HG03439 (cell line): ENCODE measurements at regions not wholly inside any gene's neighbourhood (a gene's known extent, or its start where the extent isn't known, plus 50 kb on each side); places are given as distances from the start of the nearest gene placed in this dataset.
"Not testable (repeated sequence)": the region's sequence is repeated elsewhere in the genome, so short reads cannot be mapped to it uniquely, and the experiment has no call there.

Experiments
- ATAC-seq: cut with Tn5 transposase; IDR thresholded peaks from one replicate; pipeline ENCODE4 v1.9.1; 2021; ENCODE audit warnings: mild to moderate bottlenecking, moderate library complexity; ENCODE audit not compliant: unreplicated experiment

DNA sequence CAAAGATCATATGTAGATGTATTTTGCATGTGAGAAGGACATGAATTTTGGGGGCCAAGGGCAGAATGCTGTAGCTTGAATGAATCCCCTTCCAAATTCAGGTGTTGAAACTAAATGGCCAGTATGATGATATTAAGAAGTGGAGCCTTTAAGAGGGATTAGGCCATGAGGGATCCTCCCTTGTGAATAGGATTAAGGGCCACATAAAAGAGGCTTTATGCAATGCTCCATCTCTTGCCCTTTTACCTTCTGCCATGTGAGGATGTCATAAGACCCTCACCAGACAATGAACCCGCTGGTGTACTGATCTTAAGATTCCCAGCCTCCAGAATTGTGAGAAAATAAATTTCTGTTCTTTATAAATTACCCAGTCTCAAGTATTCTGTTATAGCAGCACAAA, 206.1 kb downstream of the YTHDC2 start:
- ATAC-seq, result no peak

DNA sequence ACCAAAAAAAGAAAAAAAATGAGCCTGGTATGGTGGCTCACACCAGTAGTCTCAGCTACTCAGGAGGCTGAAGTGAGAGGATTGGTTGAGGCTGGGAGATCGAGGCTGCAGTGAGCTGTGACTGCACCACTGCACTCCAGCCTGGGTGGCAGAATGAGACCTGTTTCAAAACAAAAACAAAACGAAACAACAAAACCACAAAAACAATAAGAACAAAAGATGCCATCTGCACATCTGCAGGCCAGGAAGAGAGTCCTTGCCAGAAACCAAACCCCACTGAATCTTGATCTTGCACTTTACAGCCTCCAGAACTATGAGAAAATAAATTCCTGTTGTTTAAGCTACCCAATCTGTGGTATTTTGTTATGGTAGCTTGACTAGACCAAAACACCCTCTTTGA, 207.7 kb downstream of the YTHDC2 start:
- no peak for ATAC-seq

- ATAC-seq, result no peak
Measured at GRCh38 chr5:113723021-113723420, 209.5 kb downstream of the YTHDC2 start.

- no peak for ATAC-seq
Measured at GRCh38 chr5:113735751-113736150, 222.3 kb downstream of the YTHDC2 start.

GRCh38 chr5:113742176-113742575, 228.7 kb downstream of the YTHDC2 start:
- no peak for ATAC-seq

DNA sequence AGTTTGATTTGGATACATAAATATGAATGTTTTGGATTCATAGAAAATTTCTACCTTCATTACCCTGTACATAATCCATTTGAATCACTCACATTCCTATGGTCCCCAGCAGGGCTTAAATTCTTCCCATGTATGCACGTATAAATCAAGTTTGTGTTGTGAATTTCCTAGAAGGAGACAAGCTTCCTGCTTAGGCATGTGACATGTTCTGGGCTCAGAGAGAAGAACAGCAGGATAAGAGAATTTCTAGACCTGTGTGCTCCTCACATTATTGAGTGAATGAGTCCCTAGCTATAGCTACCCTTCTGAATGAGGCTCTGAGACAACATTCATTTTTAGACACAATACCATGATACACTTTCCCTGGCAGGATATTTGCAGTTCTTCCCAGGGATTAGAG, 229.1 kb downstream of the YTHDC2 start:
- no peak for ATAC-seq

DNA sequence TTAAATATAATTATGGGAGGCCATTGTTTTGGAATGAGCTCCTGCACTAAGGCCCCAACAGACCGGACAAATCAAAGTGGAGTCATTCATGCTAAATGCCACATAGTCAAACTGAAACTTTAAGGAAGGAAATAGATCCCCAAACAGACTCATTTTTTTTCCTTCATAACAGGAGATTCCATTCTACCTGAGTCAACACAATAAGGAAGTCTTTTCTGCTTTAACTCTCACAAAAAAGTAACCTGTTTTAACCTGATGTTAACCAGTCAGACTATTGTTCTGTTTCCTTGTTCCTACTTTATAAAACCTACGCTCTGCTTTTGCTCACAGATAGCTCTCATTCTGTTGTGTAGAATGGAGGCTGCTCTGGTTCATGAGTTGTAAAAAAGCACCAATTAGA, 234.9 kb downstream of the YTHDC2 start:
- ATAC-seq, result no peak

DNA sequence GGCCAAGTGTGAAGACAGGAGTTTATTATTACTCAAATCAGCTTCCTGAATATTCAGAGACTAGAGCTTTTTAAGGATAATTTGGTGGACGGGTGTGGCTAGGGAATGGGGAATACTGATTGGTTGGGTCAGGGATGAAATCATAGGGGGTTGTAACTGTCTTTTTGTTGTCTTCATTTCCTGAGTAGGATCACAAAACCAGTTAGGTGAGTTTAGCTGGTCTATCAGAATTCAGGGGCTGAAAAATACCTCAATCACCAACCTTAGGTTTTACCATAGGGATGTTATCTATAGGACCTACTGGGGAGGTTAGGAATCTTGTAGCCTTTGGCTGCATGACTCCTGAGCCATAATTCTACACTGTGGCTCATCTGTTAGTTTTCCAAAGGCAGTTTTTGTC, 235.8 kb downstream of the YTHDC2 start:
- ATAC-seq, result no peak

DNA sequence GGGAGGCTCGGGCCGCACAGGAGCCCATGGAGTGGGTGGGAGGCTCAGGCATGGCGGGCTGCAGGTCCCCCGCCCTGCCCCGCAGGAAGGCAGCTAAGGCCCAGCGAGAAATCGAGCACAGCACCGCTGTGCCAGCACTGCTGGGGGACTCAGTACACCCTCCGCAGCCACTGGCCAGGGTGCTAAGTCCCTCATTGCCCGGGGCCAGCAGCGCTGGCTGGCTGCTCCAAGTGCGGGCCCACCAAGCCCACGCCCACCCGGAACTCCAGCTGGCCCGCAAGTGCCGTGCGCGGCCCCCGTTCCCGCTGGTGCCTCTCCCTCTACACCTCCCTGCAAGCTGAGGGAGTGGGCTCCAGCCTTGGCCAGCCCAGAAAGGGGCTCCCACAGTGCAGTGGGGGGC, 239.7 kb downstream of the YTHDC2 start:
- ATAC-seq, result not testable (repeated sequence)

- no peak for ATAC-seq
Measured at GRCh38 chr5:113755516-113755915, 242.0 kb downstream of the YTHDC2 start.

DNA sequence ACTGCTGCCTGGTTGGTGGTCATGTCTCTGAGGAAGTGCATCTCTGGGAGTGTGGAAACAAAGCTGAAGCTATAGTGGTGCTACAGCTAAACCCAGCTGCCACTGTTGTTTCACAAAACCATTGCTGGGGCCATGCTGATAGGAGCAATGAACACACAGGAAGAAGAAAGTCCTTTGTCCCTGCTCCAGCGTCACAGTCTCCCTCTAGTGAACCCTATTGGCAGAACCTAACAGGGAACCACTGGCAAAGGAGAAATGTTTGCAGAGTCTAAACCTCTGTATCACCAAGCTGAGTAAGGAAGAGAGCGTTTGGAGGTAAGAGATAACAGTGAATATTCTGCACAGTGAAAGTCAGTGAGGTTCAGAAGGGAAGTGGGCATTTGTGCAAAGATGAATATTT, 244.0 kb downstream of the YTHDC2 start:
- ATAC-seq, result no peak

- ATAC-seq, result no peak
Measured at GRCh38 chr5:113759505-113759904, 246.0 kb downstream of the YTHDC2 start.

DNA sequence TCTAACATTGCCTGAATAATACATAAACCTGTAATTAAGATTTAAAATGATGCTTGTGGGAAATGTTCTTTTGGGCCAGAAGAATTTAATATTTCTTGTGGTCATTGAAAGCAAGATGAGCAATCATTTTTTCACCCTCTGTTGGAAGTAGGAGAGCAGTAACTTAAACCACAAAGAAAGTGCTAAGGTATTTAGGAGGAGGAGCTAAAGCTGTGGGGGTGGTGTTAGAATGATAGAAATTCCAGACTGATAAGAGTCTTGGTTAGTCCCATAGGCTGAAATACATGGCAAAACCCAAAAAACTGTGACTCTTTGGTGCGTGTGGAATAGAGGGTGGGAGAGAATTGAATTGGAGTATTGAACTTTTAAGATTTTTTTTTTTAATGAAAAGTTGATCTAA, 247.0 kb downstream of the YTHDC2 start:
- no peak for ATAC-seq

GRCh38 chr5:113761594-113761993, 248.1 kb downstream of the YTHDC2 start:
- ATAC-seq, result no peak

DNA sequence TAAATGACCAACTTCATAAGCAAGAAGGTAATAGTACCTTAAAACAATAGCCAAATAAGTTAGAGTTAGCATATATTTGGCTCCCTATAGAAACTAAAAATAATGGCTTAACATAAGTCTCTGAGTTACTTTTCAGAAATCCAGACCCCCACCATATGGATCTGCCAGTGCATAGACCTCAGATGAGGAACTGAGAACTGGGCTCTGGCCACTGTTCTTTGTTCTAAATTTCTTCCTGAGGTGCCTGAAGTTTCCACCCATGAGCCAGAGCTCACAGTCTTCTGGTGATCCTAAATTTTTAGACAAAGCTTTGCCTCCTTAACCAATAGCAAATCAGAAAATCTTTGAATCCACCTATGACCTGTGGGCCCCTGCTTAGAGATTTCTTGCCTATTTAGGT, 250.9 kb downstream of the YTHDC2 start:
- ATAC-seq, result no peak

DNA sequence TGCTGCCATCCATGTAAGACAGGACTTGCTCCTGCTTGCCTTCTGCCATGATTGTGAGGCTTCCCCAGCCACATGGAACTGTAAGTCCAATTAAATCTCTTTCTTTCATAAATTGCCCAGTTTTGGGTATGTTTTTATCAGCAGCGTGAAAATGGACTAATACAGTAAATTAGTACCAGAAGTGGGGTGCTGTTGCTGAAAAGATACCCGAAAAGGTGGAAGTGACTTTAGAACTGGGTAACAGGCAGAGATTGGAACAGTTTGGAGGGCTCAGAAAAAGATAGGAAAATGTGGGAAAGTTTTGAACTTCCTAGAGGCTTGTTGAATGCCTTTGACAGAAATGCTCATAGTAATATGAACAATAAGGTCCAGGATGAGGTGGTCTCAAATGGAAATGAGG, 253.3 kb downstream of the YTHDC2 start:
- ATAC-seq, result not testable (repeated sequence)

GRCh38 chr5:113770648-113771047, 257.2 kb downstream of the YTHDC2 start:
- no peak for ATAC-seq

GRCh38 chr5:113771483-113771882, 258.0 kb downstream of the YTHDC2 start:
- ATAC-seq, result peak; percentile 70

DNA sequence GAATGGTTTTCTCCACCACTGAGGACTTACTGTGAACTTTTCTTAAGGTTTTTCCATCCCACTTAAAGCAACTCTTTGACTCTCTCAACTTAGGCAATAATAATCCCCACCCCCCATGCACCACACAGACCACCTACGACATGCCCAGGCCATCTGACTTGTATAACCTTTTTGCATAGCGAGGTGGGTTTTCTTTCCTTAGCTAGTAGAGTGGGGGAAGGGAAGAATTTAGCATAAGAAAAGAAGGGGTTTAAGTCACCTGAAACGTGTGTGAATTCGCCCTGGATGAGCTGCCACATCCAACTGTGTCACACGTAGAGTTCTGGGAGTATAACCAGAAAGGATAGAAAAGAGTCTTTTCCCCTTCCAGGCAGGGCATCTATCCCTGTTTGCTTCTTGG, 262.7 kb downstream of the YTHDC2 start:
- no peak for ATAC-seq

- no peak for ATAC-seq
Measured at GRCh38 chr5:113776832-113777525, 263.5 kb downstream of the YTHDC2 start.

GRCh38 chr5:113778147-113778546, 264.7 kb downstream of the YTHDC2 start:
- no peak for ATAC-seq

GRCh38 chr5:113788141-113788655, 274.7 kb downstream of the YTHDC2 start:
- ATAC-seq, result no peak

DNA sequence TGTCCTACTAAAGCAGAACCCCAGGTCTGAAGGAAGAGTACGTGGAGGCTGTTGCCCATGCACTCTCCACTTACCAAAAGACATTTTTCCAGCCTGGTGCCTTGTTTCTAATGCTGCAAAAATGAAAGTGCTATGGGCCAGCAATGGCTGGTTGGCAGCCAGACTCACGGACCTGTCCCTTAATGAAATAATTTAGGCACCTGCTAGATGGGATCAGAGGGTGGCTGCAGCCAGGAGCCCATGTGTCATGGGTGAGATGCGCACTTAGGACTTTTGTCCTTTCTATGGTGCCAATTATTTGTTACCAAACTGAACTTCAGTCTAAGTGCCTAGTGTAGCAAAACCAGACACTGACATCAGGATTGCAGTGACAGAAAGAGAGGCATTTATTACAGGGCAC, 276.3 kb downstream of the YTHDC2 start:
- no peak for ATAC-seq
